Loucy (cell line): ENCODE measurements at regions not wholly inside any gene's neighbourhood (a gene's known extent, or its start where the extent isn't known, plus 50 kb on each side); places are given as distances from the start of the nearest gene placed in this dataset.

Experiments
- H2AFZ ChIP-seq: fragments of 200-600 bp; sonication (generic); 2 replicates; pipeline ENCODE4 v1.6.0; 2016; ENCODE audit warnings: antibody characterized with exemption, mild to moderate bottlenecking, low read length, moderate library complexity
- H3F3A ChIP-seq: fragments of 200-600 bp; 2 replicates; pipeline ENCODE4 v1.6.0; 2016; ENCODE audit warnings: antibody characterized with exemption, low read depth, mild to moderate bottlenecking
- H3K27me3 ChIP-seq: fragments of 200-600 bp; sonication (generic); 2 replicates; pipeline ENCODE4 v1.6.1; 2014; ENCODE audit warnings: low read length, mild to moderate bottlenecking; ENCODE audit not compliant: insufficient read depth, poor library complexity, severe bottlenecking
- H3K36me3 ChIP-seq: fragments of 200-600 bp; sonication (generic); 2 replicates; pipeline ENCODE4 v1.6.1; 2016; ENCODE audit warnings: low read length; ENCODE audit not compliant: insufficient read depth
- H3K4me1 ChIP-seq: fragments of 200-600 bp; sonication (generic); 2 replicates; pipeline ENCODE4 v1.5.1; 2014; ENCODE audit warnings: low read length, mild to moderate bottlenecking; ENCODE audit not compliant: insufficient read depth, poor library complexity, severe bottlenecking
- H3K4me2 ChIP-seq: fragments of 200-600 bp; sonication (generic); 2 replicates; pipeline ENCODE4 v1.6.0; 2014; ENCODE audit warnings: antibody characterized with exemption, low read length, low read depth, mild to moderate bottlenecking; ENCODE audit not compliant: poor library complexity, severe bottlenecking
- H3K4me3 ChIP-seq: fragments of 200-600 bp; sonication (generic); 2 replicates; pipeline ENCODE4 v1.5.1; 2014; ENCODE audit warnings: low read length, mild to moderate bottlenecking, mixed read lengths; ENCODE audit not compliant: poor library complexity, severe bottlenecking
- H3K79me2 ChIP-seq: fragments of 200-600 bp; sonication (generic); 2 replicates; pipeline ENCODE4 v1.6.1; 2014; ENCODE audit warnings: low read length; ENCODE audit not compliant: insufficient read depth
- H3K9ac ChIP-seq: fragments of 200-600 bp; sonication (generic); 2 replicates; pipeline ENCODE4 v1.6.0; 2014; ENCODE audit warnings: mild to moderate bottlenecking, low read depth, low read length, moderate library complexity; ENCODE audit not compliant: poor library complexity, severe bottlenecking
- H3K9me2 ChIP-seq: fragments of 200-600 bp; sonication (generic); replicated peaks from 2 replicates; pipeline ENCODE4 v1.6.1; 2016; ENCODE audit warnings: low read depth, low read length, mixed read lengths
- H3K9me3 ChIP-seq: fragments of 200-600 bp; sonication (generic); 2 replicates; pipeline ENCODE4 v1.6.1; 2014; ENCODE audit warnings: mild to moderate bottlenecking, antibody characterized with exemption, low read length, low read depth; ENCODE audit not compliant: insufficient read depth
- H4K20me1 ChIP-seq: fragments of 200-600 bp; sonication (generic); 2 replicates; pipeline ENCODE4 v1.6.0; 2014; ENCODE audit warnings: antibody characterized with exemption, low read length, mild to moderate bottlenecking; ENCODE audit not compliant: insufficient read depth, poor library complexity, severe bottlenecking
- EZH2phosphoT487 ChIP-seq: fragments of 200-600 bp; IDR thresholded peaks from 2 replicates; pipeline ENCODE4 v1.6.1; 2018; ENCODE audit warnings: antibody characterized with exemption, mild to moderate bottlenecking, moderate library complexity, borderline replicate concordance
- TF ChIP-seq, protein P1 (sequence below): fragments of 200-600 bp; sonication (generic); conservative IDR thresholded peaks from 2 replicates; pipeline ENCODE4 v1.5.1; 2014; ENCODE audit warnings: mild to moderate bottlenecking, antibody characterized with exemption, low read length

DNA sequence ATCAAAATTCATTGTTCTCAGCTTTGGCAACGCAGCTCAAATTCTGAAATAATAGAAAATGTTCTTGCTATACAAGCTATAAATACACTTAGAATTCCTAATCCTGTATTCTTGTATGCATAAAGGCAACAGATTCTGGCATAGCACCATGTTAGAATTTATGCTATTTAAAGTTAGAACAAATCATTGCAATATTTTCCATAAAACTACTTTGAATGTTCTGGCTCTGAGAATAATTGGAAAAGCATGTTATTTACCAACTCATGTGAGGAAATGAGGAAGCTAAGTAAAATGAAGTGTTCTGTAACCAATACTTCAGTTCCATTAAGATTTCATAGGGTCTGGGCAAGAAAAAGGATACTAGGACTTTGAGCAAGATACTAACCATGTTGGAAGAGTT, 888.9 kb downstream of the SQOR start:
- no peaks in the 10 kb centered on the region for H3K27me3 ChIP-seq
- H3K9me3 ChIP-seq = no peaks in the 10 kb centered on the region
- no peak overlapping the region for H3K9ac ChIP-seq
- H3K79me2 ChIP-seq = no peaks in the 10 kb centered on the region
- H3K36me3 ChIP-seq = no peaks in the 10 kb centered on the region
- no peak overlapping the region for H3K4me3 ChIP-seq
- H3F3A ChIP-seq = no peaks in the 10 kb centered on the region
- H3K4me1 ChIP-seq = no peaks in the 10 kb centered on the region
- no peaks in the 10 kb centered on the region for H4K20me1 ChIP-seq
- TF ChIP-seq, protein P1, sequence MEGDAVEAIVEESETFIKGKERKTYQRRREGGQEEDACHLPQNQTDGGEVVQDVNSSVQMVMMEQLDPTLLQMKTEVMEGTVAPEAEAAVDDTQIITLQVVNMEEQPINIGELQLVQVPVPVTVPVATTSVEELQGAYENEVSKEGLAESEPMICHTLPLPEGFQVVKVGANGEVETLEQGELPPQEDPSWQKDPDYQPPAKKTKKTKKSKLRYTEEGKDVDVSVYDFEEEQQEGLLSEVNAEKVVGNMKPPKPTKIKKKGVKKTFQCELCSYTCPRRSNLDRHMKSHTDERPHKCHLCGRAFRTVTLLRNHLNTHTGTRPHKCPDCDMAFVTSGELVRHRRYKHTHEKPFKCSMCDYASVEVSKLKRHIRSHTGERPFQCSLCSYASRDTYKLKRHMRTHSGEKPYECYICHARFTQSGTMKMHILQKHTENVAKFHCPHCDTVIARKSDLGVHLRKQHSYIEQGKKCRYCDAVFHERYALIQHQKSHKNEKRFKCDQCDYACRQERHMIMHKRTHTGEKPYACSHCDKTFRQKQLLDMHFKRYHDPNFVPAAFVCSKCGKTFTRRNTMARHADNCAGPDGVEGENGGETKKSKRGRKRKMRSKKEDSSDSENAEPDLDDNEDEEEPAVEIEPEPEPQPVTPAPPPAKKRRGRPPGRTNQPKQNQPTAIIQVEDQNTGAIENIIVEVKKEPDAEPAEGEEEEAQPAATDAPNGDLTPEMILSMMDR = no peak
- no peak overlapping the region for H2AFZ ChIP-seq
- H3K9me2 ChIP-seq = no peaks in the 10 kb centered on the region
- H3K4me2 ChIP-seq = no peak overlapping the region

DNA sequence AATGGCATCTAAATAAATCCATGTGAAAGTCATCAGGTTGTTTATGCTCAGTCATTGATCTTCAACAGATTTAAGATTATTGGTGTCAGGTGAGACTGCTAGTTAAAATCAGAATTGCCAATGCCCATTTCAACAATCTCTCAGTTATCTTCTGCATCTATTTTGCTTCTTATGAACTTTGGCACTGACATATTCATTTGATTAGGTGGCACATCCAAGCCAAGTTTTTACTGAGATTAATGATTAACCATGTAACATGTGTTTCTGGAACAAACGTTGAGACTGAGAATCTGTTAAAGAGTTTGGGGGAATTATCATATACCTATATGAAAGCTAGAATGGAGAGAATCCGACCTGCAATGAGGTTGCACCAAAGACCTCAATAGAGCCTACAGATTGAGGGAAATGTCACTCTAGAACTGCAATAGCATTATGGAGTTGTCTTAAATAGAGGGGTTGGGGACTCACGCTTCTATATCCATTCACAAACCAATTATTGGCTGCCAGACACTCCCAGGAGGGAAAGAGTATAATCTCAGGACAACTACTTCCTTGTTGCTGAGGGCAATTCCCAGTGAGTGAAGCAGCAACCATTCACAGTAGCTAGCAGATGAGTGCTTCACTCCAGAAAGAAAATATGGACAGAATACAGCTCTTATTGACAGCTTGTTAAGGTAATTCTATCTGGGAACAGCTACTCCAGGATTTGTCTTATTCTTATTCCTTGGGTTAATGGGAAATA, 891.3 kb downstream of the SQOR start:
- Histone ChIP-seq H3K79me2 (no peaks in the 10 kb centered on the region), H3K27me3 (no peaks in the 10 kb centered on the region), H3K4me1 (no peaks in the 10 kb centered on the region), H3K9me3 (no peaks in the 10 kb centered on the region), H2AFZ (no peak overlapping the region), H3K4me2 (no peak overlapping the region), H3K9me2 (no peaks in the 10 kb centered on the region), H3F3A (no peaks in the 10 kb centered on the region), H4K20me1 (no peaks in the 10 kb centered on the region), H3K4me3 (no peak overlapping the region), H3K9ac (no peak overlapping the region), H3K36me3 (no peaks in the 10 kb centered on the region)
- TF ChIP-seq, protein P1 = no peak
- TF ChIP-seq EZH2phosphoT487 = no peak

DNA sequence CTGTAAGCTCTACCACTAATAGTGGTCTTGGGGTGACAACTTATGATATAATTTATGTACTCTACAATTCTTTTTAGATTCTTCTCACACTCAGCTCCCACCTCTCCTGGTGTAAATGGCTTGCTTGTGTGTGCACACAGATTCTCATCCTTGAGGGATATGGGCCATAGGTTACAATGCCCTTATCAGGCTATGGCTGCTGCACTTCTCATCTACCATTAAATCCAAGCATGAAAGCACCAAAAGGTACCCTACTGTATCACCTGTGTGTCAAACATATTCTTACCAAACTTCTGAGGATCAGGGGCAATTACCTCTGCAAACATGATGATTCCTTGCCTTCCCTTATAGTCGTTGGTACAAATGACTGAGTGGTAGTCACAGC, 891.9 kb downstream of the SQOR start:
- no peak for TF ChIP-seq EZH2phosphoT487
- H3K9me2 ChIP-seq = no peaks in the 10 kb centered on the region

GRCh38 chr15:46543626-46544025, 908.8 kb downstream of the SQOR start:
- H3K4me1 ChIP-seq = no peaks in the 10 kb centered on the region
- no peaks in the 10 kb centered on the region for H3K27me3 ChIP-seq
- H3K9me3 ChIP-seq = no peaks in the 10 kb centered on the region
- no peaks in the 10 kb centered on the region for H3K9me2 ChIP-seq
- H3K4me2 ChIP-seq = no peak overlapping the region
- H2AFZ ChIP-seq = no peak overlapping the region
- no peak overlapping the region for H3K9ac ChIP-seq
- no peaks in the 10 kb centered on the region for H3F3A ChIP-seq
- TF ChIP-seq, protein P1 = no peak
- TF ChIP-seq EZH2phosphoT487 = no peak
- H3K79me2 ChIP-seq = no peaks in the 10 kb centered on the region
- no peaks in the 10 kb centered on the region for H3K36me3 ChIP-seq
- H4K20me1 ChIP-seq = no peaks in the 10 kb centered on the region
- no peak overlapping the region for H3K4me3 ChIP-seq

More for the DNA sequence above, 891.9 kb downstream of the SQOR start:
- no peak overlapping the region for H3K4me3 ChIP-seq
- H4K20me1 ChIP-seq = no peaks in the 10 kb centered on the region
- H3F3A ChIP-seq = no peaks in the 10 kb centered on the region
- no peak overlapping the region for H3K4me2 ChIP-seq
- no peaks in the 10 kb centered on the region for H3K27me3 ChIP-seq
- H2AFZ ChIP-seq = no peak overlapping the region
- no peaks in the 10 kb centered on the region for H3K4me1 ChIP-seq
- H3K36me3 ChIP-seq = no peaks in the 10 kb centered on the region
- H3K9me3 ChIP-seq = no peaks in the 10 kb centered on the region
- no peaks in the 10 kb centered on the region for H3K79me2 ChIP-seq
- no peak overlapping the region for H3K9ac ChIP-seq
